Neural cell (in vitro differentiated cells): ENCODE measurements at regions not wholly inside any gene's neighbourhood (a gene's known extent, or its start where the extent isn't known, plus 50 kb on each side); places are given as distances from the start of the nearest gene placed in this dataset.

Experiments
- H2AFZ ChIP-seq: fragments of 200-600, 300-800 bp; sonication (generic), shearing (Covaris generic); 2 replicates; pipeline ENCODE4 v1.6.0; 2014; ENCODE audit warnings: low read depth, mild to moderate bottlenecking, antibody characterized with exemption, low read length, moderate library complexity
- H3F3A ChIP-seq: fragments of 200-600 bp; shearing (Covaris generic); 2 replicates; pipeline ENCODE4 v1.6.1; 2016; ENCODE audit warnings: mild to moderate bottlenecking, moderate library complexity, mixed read lengths, antibody characterized with exemption, low read length; ENCODE audit not compliant: insufficient read depth, poor library complexity, severe bottlenecking
- H3K27ac ChIP-seq: fragments of 200-600, 300-800 bp; sonication (generic), shearing (Covaris generic); 2 replicates; pipeline ENCODE4 v1.5.1; 2014; ENCODE audit warnings: mild to moderate bottlenecking, low read length, moderate library complexity
- H3K27me3 ChIP-seq: fragments of 300-800, 200-600 bp; sonication (generic), shearing (Covaris generic); 2 replicates; pipeline ENCODE4 v1.6.0; 2014; ENCODE audit warnings: mild to moderate bottlenecking, low read depth, low read length, moderate library complexity; ENCODE audit not compliant: insufficient read depth
- H3K36me3 ChIP-seq: fragments of 300-800, 200-600 bp; sonication (generic), shearing (Covaris generic); 2 replicates; pipeline ENCODE4 v1.5.1; 2014; ENCODE audit warnings: mild to moderate bottlenecking, antibody characterized with exemption, low read length, moderate library complexity; ENCODE audit not compliant: insufficient read depth
- H3K4me2 ChIP-seq: fragments of 300-800, 200-600 bp; sonication (generic), shearing (Covaris generic); 2 replicates; pipeline ENCODE4 v1.6.0; 2014; ENCODE audit warnings: mild to moderate bottlenecking, low read length
- H3K4me3 ChIP-seq: fragments of 300-800, 200-600 bp; sonication (generic), shearing (Covaris generic); 2 replicates; pipeline ENCODE4 v1.5.1; 2014; ENCODE audit warnings: mild to moderate bottlenecking, low read length, moderate library complexity
- H3K79me2 ChIP-seq: fragments of 200-600 bp; shearing (Covaris generic); replicated peaks from 2 replicates; pipeline ENCODE4 v1.6.0; 2014; ENCODE audit warnings: mild to moderate bottlenecking, low read length, moderate library complexity; ENCODE audit not compliant: insufficient read depth
- H3K9ac ChIP-seq: fragments of 300-800, 200-600 bp; sonication (generic), shearing (Covaris generic); 2 replicates; pipeline ENCODE4 v1.6.1; 2016; ENCODE audit warnings: mild to moderate bottlenecking, low read length, mixed read lengths
- H3K9me2 ChIP-seq: fragments of 200-600 bp; shearing (Covaris generic); 2 replicates; pipeline ENCODE4 v1.6.1; 2016; ENCODE audit warnings: mild to moderate bottlenecking, low read length, mixed read lengths; ENCODE audit not compliant: insufficient read depth
- H3K9me3 ChIP-seq: fragments of 200-600, 300-800 bp; sonication (generic), shearing (Covaris generic); 2 replicates; pipeline ENCODE4 v1.6.1; 2016; ENCODE audit warnings: mild to moderate bottlenecking, mixed run types, low read length, moderate library complexity, mixed read lengths
- H4K20me1 ChIP-seq: fragments of 200-600 bp; shearing (Covaris generic); 2 replicates; pipeline ENCODE4 v1.6.1; 2016; ENCODE audit warnings: mild to moderate bottlenecking, mixed run types; ENCODE audit not compliant: insufficient read depth
- EP300 ChIP-seq: fragments of 450-650 bp; conservative IDR thresholded peaks from 2 replicates; pipeline ENCODE4 v1.6.1; 2014; ENCODE audit warnings: antibody characterized with exemption, mild to moderate bottlenecking, moderate library complexity; ENCODE audit not compliant: poor library complexity, severe bottlenecking
- EZH2 ChIP-seq: fragments of 200-600, 300-800 bp; shearing (Covaris generic), sonication (generic); IDR thresholded peaks from 2 replicates; pipeline ENCODE4 v1.6.1; 2014; ENCODE audit warnings: antibody characterized with exemption, low read length, borderline replicate concordance, mild to moderate bottlenecking; ENCODE audit not compliant: insufficient read depth, poor library complexity, severe bottlenecking
- MXI1 ChIP-seq: fragments of 450-650 bp; conservative IDR thresholded peaks from 2 replicates; pipeline ENCODE4 v1.6.1; 2014; ENCODE audit warnings: antibody characterized with exemption, mild to moderate bottlenecking; ENCODE audit not compliant: poor library complexity, severe bottlenecking
- POLR2AphosphoS5 ChIP-seq: IDR thresholded peaks from 2 replicates; pipeline ENCODE4 v1.6.1; 2012
- RAD21 ChIP-seq: fragments of 450-650 bp; conservative IDR thresholded peaks from 2 replicates; pipeline ENCODE4 v1.6.1; 2014; ENCODE audit warnings: antibody characterized with exemption, mild to moderate bottlenecking, moderate library complexity
- SMC3 ChIP-seq: fragments of 450-650 bp; conservative IDR thresholded peaks from 2 replicates; pipeline ENCODE4 v1.6.1; 2014; ENCODE audit warnings: antibody characterized with exemption, mild to moderate bottlenecking, moderate library complexity; ENCODE audit not compliant: poor library complexity
- TAF1 ChIP-seq: IDR thresholded peaks from 2 replicates; pipeline ENCODE4 v1.6.1; 2012; ENCODE audit warnings: low read depth
- TF ChIP-seq, protein P1 (sequence below): IDR thresholded peaks from 2 replicates; pipeline ENCODE4 v1.6.1; 2012; ENCODE audit warnings: borderline replicate concordance
- TF ChIP-seq, protein P2 (sequence below): fragments of 450-650 bp; IDR thresholded peaks from 2 replicates; pipeline ENCODE4 v1.5.1; 2014; ENCODE audit warnings: antibody characterized with exemption, mild to moderate bottlenecking, moderate library complexity; ENCODE audit not compliant: poor library complexity, severe bottlenecking

DNA sequence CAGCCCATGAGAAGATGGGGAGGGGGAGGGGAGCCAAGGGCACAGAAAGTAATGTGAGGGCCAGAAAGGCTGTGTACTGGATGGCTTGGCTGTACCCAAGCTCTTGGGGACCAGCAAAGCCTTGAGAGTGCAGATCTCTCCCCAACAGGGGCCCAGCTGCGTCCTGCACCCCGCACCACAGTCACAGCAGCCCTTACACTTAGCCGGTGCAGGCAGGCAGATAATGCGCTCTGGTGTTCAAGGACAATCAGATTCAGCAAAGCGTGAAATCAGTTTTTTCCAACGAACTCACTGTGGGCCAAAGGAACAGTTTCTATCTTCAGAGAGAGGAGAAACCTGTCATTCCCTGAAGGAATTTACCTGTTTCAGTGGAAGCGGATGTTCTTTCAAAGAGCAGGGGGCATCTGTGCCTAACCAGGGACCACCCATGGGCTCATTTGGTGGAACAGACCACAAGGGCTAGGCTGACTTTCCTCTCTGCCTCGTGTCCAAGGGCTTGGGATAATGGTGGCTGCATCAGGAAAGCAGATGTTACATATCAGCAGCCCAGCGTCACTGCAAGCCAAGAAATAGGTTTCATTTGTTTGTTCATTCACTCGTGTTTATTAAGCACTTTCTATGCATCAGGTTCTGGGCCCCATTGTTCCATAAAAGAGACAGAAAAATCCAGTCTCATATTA lies 81.2 kb upstream of the SPON1 start:
- Histone ChIP-seq H4K20me1 (no peaks in the 10 kb centered on the region), H3K36me3 (no peaks in the 10 kb centered on the region), H3K79me2 (no peaks in the 10 kb centered on the region), H3K27me3 (no peaks in the 10 kb centered on the region), H3K9me2 (no peaks in the 10 kb centered on the region), H2AFZ (no peak overlapping the region), H3F3A (no peaks in the 10 kb centered on the region), H3K4me2 (no peak overlapping the region), H3K9ac (no peak overlapping the region), H3K9me3 (no peaks in the 10 kb centered on the region), H3K27ac (no peak overlapping the region), H3K4me3 (no peak overlapping the region)
- TF ChIP-seq, protein P1, sequence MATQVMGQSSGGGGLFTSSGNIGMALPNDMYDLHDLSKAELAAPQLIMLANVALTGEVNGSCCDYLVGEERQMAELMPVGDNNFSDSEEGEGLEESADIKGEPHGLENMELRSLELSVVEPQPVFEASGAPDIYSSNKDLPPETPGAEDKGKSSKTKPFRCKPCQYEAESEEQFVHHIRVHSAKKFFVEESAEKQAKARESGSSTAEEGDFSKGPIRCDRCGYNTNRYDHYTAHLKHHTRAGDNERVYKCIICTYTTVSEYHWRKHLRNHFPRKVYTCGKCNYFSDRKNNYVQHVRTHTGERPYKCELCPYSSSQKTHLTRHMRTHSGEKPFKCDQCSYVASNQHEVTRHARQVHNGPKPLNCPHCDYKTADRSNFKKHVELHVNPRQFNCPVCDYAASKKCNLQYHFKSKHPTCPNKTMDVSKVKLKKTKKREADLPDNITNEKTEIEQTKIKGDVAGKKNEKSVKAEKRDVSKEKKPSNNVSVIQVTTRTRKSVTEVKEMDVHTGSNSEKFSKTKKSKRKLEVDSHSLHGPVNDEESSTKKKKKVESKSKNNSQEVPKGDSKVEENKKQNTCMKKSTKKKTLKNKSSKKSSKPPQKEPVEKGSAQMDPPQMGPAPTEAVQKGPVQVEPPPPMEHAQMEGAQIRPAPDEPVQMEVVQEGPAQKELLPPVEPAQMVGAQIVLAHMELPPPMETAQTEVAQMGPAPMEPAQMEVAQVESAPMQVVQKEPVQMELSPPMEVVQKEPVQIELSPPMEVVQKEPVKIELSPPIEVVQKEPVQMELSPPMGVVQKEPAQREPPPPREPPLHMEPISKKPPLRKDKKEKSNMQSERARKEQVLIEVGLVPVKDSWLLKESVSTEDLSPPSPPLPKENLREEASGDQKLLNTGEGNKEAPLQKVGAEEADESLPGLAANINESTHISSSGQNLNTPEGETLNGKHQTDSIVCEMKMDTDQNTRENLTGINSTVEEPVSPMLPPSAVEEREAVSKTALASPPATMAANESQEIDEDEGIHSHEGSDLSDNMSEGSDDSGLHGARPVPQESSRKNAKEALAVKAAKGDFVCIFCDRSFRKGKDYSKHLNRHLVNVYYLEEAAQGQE: no peak
- no peak for TF ChIP-seq POLR2AphosphoS5
- TF ChIP-seq EP300: no peak
- no peak for TF ChIP-seq RAD21
- TF ChIP-seq EZH2: no peak
- TF ChIP-seq MXI1: no peak
- TF ChIP-seq, protein P2, sequence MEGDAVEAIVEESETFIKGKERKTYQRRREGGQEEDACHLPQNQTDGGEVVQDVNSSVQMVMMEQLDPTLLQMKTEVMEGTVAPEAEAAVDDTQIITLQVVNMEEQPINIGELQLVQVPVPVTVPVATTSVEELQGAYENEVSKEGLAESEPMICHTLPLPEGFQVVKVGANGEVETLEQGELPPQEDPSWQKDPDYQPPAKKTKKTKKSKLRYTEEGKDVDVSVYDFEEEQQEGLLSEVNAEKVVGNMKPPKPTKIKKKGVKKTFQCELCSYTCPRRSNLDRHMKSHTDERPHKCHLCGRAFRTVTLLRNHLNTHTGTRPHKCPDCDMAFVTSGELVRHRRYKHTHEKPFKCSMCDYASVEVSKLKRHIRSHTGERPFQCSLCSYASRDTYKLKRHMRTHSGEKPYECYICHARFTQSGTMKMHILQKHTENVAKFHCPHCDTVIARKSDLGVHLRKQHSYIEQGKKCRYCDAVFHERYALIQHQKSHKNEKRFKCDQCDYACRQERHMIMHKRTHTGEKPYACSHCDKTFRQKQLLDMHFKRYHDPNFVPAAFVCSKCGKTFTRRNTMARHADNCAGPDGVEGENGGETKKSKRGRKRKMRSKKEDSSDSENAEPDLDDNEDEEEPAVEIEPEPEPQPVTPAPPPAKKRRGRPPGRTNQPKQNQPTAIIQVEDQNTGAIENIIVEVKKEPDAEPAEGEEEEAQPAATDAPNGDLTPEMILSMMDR: no peak
- no peak for TF ChIP-seq SMC3
- TF ChIP-seq TAF1: no peak

DNA sequence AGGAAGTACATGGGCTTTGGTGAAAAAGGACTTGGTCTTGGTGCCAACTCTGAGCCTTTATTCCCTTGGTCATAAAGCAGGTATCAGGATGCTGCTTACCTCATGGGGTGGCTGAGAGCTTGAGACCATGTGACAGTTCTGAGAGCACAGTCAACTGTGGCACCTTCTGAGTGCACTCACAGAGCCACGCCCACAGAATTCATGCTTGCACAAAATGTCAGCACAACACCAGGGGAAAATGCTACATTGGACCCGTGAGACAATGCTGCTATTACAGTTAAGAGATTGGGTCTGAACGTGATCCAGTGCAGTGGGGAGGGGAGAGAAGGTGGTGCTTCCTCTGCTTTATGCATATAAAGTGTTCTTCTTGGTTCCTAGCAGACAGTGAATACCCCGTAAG lies 79.5 kb upstream of the SPON1 start:
- Histone ChIP-seq H3K4me2 (no peak overlapping the region), H3K27ac (no peak overlapping the region), H3K9me3 (no peaks in the 10 kb centered on the region), H3F3A (no peaks in the 10 kb centered on the region), H2AFZ (no peak overlapping the region), H4K20me1 (no peaks in the 10 kb centered on the region), H3K79me2 (no peaks in the 10 kb centered on the region), H3K9ac (no peak overlapping the region), H3K4me3 (no peak overlapping the region), H3K9me2 (no peaks in the 10 kb centered on the region), H3K36me3 (no peaks in the 10 kb centered on the region), H3K27me3 (no peaks in the 10 kb centered on the region)
- TF ChIP-seq EP300 (no peak), POLR2AphosphoS5 (no peak), EZH2 (no peak), SMC3 (no peak), RAD21 (no peak), MXI1 (no peak), TAF1 (no peak)
- TF ChIP-seq, protein P1: no peak
- TF ChIP-seq, protein P2: no peak
